GM18907 (cell line): ENCODE measurements at regions not wholly inside any gene's neighbourhood (a gene's known extent, or its start where the extent isn't known, plus 50 kb on each side); places are given as distances from the start of the nearest gene placed in this dataset.

Experiments
- ATAC-seq: cut with Tn5 transposase; IDR thresholded peaks from one replicate; pipeline ENCODE4 v1.9.1; 2021; ENCODE audit warnings: mild to moderate bottlenecking, moderate library complexity; ENCODE audit not compliant: unreplicated experiment

- no peak for ATAC-seq
Observed at GRCh38 chr6:4591218-4591617, 185.0 kb upstream of the CDYL start.

GRCh38 chr6:4589295-4589694 is 186.9 kb upstream of the CDYL start:
- no peak for ATAC-seq

- ATAC-seq = no peak
Observed at GRCh38 chr6:4588581-4588980, 187.6 kb upstream of the CDYL start.

- ATAC-seq = no peak
Observed at GRCh38 chr6:4588163-4588562, 188.0 kb upstream of the CDYL start.

- no peak for ATAC-seq
Observed at GRCh38 chr6:4587171-4587570, 189.0 kb upstream of the CDYL start.

- no peak for ATAC-seq
Observed at GRCh38 chr6:4586469-4586859, 189.7 kb upstream of the CDYL start.

GRCh38 chr6:4585682-4586468 is 190.3 kb upstream of the CDYL start:
- no peak for ATAC-seq

- no peak for ATAC-seq
Observed at GRCh38 chr6:4584801-4585200, 191.4 kb upstream of the CDYL start.

GRCh38 chr6:4582506-4583417 is 193.4 kb upstream of the CDYL start:
- no peak for ATAC-seq

- no peak for ATAC-seq
Observed at GRCh38 chr6:4581468-4582385, 194.5 kb upstream of the CDYL start.

GRCh38 chr6:4580361-4580760 is 195.8 kb upstream of the CDYL start:
- no peak for ATAC-seq

GRCh38 chr6:4577406-4577805 is 198.8 kb upstream of the CDYL start:
- no peak for ATAC-seq

GRCh38 chr6:4575714-4576113 is 200.5 kb upstream of the CDYL start:
- ATAC-seq = no peak

- ATAC-seq = no peak
Observed at GRCh38 chr6:4574007-4574406, 202.2 kb upstream of the CDYL start.

- no peak for ATAC-seq
Observed at GRCh38 chr6:4571011-4571410, 205.2 kb upstream of the CDYL start.

GRCh38 chr6:4568138-4568537 is 208.1 kb upstream of the CDYL start:
- no peak for ATAC-seq

- no peak for ATAC-seq
Observed at GRCh38 chr6:4567141-4567540, 209.1 kb upstream of the CDYL start.

GRCh38 chr6:4565301-4566250 is 210.6 kb upstream of the CDYL start:
- no peak for ATAC-seq

GRCh38 chr6:4564801-4565271 is 211.4 kb upstream of the CDYL start:
- ATAC-seq = no peak

GRCh38 chr6:4563877-4564276 is 212.3 kb upstream of the CDYL start:
- ATAC-seq = no peak
